ENCODE measurements at regions not wholly inside any gene's neighbourhood (a gene's known extent, or its start where the extent isn't known, plus 50 kb on each side); places are given as distances from the start of the nearest gene placed in this dataset.

- TF ChIP-seq TAF1 (IDR thresholded peaks at IDR 0.05; ENCODE audit: borderline replicate concordance, low read depth, low read length) (no peak), POLR2AphosphoS5 (IDR thresholded peaks at IDR 0.05; ENCODE audit: low read depth, low read length) (no peak), POLR2A (IDR thresholded peaks at IDR 0.05; ENCODE audit: low read depth, low read length) (no peak)
These were observed 171.8 kb upstream of the FGF16 start for GRCh38 chrX:77275392-77275791.
